Kidney glomerular epithelial cell (primary cell): ENCODE measurements at regions not wholly inside any gene's neighbourhood (a gene's known extent, or its start where the extent isn't known, plus 50 kb on each side); places are given as distances from the start of the nearest gene placed in this dataset.

Experiments
- DNase-seq: peaks from one replicate; lab custom pipeline; 2025; lab: John Stamatoyannopoulos, UW

DNA sequence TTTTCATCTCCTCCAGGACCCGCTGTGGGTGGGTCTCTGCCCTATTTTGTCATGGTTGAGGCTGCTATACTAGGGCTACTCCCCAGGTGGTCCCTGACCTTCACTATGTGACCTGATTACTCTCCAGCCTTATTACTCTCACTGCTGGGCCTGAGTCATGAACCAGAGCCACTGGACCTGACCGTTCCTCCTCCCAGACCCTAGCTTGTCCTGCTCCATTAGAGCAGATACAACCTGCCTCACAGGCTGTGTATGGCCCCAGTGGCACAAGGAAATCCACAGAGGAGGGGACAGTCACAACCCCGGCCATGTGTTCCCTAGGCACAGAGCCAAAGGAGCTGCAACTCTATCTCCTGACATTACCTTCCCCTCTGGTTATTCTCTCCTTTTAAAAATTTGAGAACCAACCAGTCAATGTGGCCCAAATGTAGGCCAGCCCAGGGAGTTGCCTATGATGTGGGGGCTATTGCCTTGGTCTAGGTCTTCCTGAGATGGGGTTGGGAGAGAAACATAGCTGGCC lies 96.0 kb upstream of the FSTL4 start:
- DNase-seq: peak; percentile 31

DNA sequence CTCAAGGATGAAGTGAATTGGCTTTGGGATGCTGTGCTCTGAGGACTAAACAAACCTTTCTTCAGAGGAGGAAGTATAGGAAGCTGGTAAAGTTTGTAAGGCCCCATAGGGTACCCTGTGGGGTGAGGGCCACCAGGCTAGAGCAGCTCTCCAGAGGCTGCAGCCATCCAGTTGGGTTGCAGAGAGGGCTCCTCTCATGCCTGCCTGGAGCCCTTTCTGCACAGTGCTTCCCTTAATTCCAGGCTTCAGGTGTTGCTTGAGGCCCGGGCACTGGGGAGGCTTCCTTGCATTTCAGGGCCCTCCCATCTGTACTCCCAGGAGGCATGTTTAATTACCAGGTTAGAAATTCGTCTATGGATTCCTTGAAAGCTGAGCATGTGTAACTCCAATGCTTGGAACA lies 95.3 kb upstream of the FSTL4 start:
- DNase-seq: no peak

DNA sequence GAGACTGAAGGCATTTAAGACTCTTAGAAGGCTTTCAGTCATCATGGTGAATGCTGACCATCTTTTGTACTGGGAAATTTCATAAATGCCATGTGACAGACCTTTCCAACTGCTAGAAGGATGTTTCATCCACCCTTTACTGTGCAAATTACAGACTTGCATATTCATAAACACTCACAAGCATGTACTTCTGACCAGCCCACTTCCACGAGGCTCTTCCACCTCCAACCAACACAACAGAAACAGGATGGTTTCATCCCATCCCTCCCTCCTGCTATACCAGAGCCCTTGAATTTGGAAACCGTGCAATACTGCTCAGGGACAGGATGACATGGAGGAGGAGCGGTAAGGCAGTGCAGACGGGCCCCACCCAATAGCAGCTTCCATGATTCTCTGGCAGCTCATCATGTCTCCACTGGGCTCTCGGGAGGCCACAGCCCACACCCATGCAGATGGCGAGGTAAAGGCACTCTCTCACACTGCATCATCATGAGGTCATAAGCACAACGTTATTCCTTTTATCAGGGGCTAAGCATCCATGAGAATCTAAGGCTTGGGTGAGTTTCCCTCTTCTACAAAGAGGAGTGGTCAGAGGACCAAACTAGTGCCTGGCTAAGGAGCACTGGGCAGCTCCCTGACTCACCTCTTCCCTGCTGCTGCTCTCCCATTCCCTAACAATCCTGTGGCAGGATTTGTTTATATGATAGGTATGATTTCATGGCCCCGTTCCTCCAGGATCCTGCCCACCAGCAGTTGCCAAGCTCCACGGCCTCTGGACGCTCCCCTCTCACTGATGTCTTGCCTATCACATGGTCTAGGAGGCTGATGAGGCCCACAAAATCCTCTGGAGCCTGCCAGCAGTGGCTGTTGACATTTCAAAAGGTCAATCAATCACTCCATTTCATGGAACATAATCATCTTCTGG lies 94.4 kb upstream of the FSTL4 start:
- DNase-seq: no peak

DNA sequence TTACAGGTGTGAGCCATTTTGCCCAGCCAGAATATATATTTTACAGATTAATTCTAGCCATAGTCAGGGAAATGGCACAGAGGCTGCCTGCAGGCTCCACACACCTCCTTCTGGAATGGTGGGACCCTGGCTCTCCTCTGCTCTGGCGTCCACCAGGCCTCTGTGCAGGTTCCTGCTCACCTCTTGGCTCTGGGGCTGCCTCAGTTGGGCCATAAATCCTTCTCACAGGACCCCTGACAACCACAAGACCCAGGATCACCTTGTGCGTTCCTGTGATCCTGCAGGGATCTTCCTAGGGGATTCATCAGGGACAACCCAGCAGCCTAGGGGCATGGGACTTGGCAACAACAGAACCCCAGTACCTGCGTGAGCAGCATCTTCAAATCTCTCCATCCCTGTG lies 93.0 kb upstream of the FSTL4 start:
- no peak for DNase-seq

DNA sequence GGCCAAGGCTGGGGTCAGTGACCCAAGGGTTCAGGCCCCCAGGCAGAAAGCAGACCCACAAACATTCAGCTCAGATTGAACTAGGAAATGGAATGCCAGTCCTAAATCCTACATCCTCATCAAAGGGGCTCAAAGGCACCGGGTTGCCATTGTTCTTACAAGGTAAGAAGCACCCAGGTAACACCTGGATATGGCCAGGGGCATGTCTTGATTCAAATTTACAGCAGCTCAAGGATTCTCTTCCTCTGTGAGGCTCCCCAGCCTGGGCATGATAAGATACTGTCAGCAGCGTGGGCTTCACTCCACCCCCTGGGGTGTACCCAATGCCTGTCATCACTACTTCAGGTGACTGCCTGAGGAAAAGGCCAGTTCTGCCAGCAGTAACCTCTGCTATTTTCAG lies 92.1 kb upstream of the FSTL4 start:
- no peak for DNase-seq

DNA sequence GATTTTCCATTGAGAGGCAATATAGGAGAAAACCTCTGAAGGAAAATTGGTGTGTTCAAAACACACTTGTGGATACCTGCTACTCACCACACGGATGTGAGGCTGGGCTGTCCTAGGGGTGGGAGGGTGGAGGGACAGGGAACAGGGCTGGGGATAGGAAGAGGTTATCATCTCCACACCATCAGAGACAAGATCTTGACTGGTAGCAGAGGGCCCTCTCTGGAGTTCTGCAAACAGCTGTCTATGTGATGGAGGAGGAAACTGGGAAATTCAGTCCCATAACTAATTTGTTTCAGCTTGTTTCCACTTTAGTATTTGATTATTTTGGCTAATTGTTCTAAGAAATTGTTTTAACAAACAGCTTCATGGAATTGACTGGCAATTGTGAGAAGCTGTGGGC lies 91.6 kb upstream of the FSTL4 start:
- no peak for DNase-seq

DNA sequence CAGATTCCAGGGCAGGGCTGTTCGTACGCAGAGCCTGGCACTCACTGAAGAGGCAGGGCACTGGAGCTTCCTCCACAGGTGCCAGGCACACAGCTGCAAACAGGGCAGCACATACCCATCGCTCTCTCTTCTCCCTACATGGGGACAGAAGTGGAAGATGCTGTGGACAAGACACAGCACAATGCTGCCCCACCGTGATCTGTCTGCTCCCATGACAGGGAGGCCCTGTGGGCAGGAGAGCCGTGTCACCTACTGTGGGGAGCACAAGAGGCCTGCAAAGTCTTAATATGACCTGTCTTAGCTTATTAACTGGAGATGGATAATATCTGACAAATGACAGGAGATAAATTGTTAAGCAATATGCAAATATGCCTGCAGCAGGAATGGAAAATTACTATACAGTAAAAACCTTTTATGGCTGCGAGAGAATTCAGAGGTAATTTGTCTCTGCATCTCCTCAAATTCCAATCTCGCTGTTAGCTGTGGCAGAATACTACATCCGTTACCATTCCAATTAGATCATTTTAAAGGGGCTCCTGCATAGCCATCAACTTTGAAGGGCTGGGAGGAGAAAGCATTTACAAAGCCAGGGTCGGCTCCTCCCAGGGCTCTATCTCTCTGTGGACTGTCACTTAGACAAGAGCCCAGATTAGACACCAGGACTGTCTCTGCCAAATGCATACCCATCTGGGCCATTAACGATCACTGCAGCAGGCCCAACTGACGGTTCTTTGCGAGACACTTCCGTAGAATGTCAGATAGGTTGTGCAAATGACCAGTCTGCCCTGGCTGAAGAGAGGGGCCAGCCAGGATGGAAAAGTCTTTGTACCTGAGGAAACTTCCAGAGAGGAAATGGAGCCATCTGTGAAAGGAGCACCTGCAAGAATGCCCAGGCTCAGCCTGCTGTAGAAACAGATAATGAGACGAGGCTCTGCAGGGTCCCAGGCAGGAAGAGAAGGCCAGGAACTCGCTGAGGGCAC lies 90.7 kb upstream of the FSTL4 start:
- DNase-seq: no peak

DNA sequence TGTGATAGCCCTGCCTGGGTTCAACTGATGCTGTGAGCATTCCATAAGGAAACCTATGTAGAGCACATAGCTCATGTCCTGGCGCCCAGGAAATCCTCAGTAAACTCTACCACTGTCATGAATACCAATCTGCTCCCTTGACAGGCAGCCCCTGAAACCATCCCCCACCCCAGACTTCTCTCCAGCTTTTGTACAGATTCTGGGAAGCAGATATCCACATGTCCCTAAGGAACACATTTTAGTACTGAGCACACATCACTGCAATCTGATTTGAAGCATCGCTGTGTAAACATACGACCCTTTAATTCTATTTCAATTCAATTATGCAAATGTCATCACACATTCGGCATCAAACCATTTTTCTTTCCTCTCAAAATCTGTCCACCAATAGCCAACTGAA lies 89.5 kb upstream of the FSTL4 start:
- no peak for DNase-seq

DNA sequence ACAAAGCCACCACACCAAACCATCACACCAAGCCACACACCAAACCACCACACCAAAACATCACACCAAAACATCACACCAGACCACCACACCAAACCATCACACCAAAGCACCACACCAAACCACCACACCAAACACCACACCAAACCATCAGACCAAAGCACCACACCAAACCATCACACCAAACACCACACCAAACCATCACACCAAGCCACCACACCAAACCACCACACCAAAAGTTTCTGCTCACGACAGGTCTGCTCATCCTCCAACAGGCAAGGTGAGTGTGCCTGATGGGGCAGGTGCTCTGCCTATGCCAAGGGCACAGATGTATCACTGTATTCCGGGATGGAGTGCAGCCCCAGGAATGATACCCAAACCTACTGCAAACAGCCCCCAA lies 87.9 kb upstream of the FSTL4 start:
- no peak for DNase-seq

DNA sequence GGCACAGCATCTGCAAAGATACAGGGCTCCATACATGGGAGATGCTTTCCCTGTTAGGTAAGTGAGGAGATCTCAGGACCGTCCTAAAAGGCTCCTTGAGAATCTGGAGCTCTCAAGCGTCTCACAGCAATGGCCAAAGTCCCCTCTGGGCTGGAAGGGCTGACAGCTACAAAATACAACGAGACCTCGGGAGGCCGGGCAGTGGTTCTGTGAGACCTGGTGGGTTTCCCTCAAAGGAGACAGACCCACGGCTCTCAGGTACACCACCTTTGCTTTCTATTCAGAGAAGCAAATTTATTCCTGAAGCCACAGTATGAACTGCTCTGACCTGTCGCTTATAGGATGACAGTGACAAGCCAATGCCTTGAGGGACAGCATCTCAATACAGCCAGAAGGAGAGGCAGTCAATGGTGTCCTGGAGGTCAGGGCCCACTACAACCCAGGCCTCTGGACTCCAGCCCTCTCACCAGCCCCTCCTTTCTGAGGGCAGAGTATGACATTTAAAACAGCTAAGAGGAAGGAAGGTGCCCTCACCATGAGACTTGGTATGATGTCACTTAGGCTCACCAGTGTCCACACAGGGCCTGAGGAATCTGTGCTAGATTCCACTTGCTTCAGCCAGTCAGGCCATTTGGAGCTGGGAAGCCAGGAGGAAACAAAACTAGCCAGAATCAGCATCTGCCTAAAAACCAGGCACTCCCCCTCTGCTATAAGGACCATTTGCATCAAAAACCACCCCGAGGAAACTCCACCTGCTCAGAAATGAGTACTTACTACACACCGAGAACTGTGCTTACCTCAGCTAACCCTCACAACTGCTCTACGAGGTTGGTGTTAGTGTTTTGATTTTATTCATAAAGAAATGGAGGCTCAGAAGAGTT lies 86.5 kb upstream of the FSTL4 start:
- DNase-seq: no peak

DNA sequence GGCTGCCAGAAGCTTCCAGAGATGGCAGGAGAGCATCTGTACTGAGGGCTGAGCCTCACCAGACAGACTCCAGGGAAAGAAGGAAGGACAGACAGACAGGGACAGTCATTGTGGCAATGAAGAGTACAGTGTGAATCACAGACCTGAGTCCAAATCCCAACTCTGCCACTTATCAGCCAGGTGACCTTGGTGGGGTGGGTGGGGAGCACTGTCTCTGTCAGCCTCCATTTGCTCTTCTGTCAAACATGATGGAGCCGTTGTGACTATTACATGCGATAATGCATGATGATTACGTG lies 85.9 kb upstream of the FSTL4 start:
- DNase-seq: no peak

DNA sequence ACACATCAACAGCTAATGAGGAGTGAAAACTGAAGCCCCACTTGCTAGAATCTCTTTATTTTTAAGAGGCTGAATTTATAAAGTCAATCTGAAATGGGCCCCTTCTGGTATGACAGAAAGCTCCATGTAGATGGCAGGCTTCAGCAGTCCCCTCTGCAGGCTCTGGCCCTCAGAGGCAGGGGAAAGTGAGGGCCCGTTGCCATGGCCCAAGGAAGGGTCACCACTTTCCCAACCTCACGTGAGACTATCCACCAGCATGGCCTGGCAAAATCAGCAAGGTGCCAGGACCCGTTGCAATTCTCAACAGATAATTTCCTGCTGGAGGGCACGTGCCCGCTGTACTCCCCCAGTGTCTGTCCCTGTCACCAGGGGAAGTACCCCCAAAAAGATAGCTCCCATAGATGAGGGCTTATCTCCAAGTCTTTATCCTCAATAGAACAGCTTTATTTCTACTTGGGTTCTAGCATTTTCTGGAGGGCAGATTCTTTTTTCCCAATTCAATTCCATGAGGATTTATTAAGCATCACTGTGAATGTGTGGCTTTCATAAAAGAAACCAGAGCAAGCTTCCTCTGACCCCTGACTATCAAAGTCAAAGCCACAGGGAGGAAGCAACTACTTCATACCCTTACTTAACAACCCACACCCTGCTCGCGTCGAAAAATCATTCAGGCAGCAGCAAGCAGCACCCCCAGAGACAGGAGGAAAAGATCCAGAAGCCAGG lies 85.4 kb upstream of the FSTL4 start:
- DNase-seq: no peak

DNA sequence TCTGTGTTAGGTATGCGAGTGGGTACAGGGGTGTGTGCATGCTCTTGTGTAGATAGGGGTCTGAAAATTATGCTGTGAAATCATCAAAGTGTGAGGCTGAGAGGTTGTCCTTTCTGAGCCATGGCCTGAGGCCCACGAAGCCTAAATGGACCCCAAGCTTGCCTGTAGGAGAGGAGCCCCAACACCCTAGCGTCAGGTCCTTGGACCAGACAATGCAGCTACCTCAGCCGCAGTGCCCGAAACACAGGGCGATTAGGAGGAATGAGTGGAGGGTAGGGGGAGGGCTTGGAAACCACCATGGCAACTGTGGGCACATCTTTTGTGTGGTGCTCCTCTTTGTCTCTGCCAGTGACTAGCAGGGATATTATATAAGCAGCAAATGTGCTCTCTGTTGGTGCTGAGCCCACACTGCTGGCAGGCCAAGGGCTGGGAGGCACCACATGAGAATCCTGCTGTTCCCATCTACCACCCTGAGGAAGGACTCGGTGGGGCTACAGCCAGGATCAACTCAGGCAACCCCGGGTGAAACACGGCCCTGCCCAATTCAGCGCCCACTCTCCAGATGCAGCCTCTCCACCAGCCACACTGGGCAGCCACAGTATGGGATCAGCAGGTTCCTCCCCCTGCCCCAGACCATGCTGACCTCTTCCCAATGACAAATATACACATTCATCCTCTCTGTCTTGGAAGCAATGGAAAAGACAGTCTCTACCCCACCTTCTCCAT lies 84.6 kb upstream of the FSTL4 start:
- DNase-seq: no peak

DNA sequence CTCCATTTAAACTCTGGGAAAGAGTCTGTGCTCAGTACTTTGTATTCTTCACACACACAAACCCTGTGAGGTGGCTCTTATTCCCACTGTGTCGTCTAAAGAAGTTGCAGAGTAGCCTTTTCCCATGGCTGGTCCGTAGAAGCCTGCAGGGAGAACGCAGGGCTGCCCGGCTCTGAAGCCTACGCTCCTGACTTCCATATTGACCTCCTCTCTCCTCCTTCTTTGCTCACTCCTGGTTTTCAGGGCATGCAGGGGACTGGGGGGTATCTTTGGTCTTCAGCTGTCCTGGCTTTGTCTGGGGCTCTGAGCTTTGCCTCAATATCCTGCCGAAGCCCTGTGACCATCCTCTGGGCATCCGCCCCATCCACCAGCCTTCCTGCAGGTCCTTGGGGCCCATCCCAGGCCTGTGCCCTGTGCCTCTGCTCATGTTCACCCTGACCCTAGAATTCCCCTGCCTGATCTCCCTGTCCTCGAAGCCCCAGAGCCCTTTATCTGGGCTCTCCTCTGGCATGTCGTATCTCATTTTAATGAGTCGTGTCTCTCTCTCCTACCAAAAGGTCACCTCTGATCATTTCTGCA lies 83.8 kb upstream of the FSTL4 start:
- DNase-seq: no peak

DNA sequence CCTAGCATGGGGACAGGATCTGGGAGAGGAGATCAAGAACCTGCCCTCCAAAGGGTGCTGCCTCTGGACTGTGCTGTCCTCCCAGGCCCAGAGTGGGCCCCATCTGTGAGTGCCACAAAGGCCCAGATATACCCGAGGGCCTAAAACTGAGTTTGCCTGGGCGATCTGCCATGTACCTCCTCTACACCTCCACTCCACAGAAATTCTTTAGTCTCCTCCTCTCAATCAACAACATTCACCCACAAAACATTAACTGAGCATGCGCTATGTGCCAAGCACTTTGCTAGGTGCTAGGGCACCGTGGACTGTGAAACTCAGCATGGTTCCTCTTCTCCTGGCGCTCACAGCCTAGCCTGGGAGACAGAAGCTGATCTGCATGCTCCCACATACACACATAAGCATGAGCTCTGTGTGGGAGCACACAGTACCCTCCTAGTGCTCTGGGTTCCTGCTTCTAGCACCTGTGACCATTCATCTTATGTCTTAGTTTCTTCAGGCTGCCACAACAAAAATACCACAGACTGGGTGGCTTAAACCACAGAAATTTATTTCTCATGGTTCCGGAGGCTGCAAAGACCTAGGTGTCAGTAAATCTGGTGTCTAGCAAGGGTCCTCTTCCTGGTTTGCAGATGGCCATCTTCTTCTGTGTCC lies 82.0 kb upstream of the FSTL4 start:
- DNase-seq: no peak

DNA sequence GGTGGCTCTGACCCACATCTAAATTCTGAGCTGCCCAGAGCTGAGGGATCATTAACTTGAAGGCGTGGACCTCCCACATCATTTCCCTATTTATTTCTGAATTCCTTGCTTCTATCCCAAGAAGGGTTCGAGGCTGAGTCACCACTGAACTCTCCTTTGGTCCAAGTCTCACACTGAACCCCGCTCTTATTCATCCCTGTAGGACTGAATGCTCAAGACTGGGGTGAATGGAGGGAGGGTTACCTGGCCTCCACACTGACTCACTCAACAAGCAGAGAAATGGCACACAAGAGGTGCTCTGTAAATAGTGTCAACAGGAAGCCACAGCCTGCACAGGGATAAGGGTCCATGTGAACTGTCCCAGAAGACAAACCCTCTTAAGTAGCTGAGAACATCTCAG lies 79.1 kb upstream of the FSTL4 start:
- peak; percentile 80 for DNase-seq

DNA sequence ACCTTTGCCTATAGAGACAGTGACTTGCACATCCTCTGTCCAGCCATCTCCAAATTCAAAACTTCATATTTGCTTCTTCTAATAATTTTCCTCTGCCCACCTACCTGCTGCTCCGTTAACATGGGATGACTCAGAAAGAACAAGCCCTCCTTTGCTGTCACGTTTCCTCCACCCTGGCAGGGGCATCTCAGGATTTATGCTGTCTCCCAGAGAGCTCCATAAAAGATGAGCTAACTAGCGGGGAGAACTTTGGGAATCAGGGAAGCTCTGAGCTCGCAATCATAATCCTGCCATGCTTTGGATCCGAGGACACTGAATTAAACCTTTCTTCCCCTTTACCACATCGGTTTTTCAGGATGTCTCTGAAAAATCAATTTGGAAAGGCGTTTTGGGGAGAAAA lies 78.4 kb upstream of the FSTL4 start:
- no peak for DNase-seq

DNA sequence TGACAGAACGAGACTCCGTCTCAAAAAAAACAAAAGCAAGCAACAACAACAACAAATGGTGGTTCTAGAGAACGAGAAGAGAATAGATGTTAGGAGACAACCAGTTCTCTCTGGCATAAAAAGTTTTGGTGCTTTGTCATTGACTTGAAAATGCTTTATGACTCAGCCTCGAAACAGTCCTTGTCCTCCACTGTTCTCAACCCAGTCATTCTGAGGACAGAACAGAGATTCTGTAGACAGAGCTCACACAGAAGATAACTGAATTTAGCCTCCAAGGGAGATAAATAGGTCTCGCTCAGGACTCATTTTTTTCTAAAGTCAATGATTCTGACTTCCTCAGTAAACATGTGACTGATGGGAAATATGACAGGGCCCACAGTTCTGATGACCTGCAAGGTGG lies 76.0 kb upstream of the FSTL4 start:
- no peak for DNase-seq

DNA sequence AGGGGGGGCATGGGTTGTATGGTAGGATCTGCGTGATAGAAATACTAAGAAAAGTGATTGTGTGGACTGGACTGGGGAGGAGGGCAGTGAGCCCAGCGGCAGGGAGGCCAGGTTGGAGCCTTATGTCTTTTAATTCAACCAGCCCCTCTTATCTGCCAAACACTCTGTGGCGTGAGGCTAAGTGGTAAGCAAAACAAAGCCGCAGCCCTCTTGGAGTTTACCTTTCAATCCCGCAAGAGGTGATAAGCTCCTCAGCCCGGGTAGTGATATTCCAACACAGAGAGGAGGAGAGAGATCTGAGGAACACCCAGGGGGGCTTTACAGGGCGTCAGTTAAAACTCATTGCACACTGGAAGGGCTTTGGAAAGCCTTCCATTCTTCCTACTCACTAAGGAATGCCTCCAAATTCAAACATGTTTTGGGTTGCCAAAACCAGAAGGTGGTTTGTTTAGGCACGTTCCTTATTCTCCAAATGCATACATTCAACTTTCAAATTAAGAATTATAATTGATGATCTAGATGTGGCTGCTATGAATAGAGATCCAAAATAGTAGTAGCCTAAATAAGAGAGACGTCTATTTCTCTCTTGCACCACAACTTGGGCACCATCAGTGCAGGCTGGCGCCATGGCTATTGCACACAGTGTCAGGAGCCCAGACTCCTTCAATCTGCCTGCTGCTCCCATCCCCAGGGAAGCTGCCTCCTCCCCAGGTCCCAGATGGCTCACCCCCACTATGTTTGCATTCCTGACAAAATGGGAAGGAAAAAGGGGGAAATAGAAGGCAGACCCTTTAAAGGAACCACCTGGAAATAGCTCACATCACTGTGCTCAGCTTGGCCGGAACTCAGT lies 75.1 kb upstream of the FSTL4 start:
- DNase-seq: no peak
